ENCODE measurements at regions not wholly inside any gene's neighbourhood (a gene's known extent, or its start where the extent isn't known, plus 50 kb on each side); places are given as distances from the start of the nearest gene placed in this dataset.

DNA sequence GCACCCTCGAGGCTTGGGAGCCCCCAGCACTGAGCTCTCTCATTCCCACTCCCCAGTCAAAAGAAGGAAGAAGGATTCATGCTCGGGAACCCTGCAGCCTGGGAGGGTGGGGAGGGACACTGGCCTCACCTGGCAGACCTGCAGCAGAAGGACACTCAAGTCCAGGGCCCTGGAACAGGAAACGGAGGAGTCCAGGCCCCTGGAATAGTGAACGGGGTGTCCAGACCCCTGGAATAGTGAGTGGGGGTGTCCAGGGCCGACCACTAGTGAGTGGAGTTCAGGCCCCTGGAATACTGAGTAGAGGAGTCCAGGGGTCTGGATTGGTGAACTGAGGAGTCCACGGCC lies 292.5 kb downstream of the NDUFA10 start:
- Mint-ChIP-seq H3K4me1 (no peaks in the 10 kb centered on the region), H3K4me3 (no peak overlapping the region)
- WGBS (ENCODE audit: insufficient coverage), result 94% methylated on average over 5 of the region's 6 CpGs

DNA sequence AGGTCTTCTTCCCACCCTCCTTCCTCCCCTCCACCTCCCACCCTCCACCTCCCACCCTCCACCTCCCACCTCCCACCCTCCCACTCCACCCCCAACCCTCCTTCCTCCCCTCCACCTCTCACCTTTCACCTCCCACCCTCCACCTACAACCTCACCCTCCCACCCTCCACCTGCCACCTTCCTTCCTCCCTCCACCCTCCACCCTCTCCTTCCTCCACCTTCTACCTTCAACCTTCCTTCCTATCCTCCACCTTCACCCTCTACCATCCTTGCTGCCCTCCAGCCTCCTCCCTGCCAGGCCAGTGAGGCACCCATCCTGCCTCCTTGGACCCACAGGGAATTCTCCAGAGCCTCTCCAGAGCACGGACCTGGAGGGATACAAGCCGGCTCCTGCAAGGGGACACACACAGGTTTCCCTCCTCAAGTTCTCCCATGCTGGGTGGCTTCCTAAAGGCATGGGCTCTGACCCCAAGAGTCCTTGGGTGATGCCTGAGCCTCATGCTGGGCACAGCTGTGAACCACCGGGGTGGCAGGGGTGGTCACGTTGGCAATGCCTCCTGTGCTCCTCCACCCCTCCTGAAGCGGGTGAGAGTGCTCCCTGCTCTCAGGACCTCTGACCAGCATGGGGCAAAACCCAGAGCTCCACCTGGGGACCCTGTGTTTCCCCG lies 293.0 kb downstream of the NDUFA10 start:
- intact Hi-C loops (cut with micrococcal nuclease), result no loop called here
- peaks cover 17 to 26% (median 18%) of the 10 kb centered on the region in 7 donors for H3K9me3 Mint-ChIP-seq
- no peaks in the 10 kb centered on the region for H3K4me1 Mint-ChIP-seq
- H3K27me3 Mint-ChIP-seq (ENCODE audit: low read depth in 3 of 3), result peaks cover 2 to 6% (median 5%) of the 10 kb centered on the region in 3 donors
- Histone ChIP-seq H3K9me3 (replicated peaks in 1 of 2; ENCODE audit: control insufficient read depth in 1 of 2, insufficient read depth in 1 of 2, low read length in 2 of 2) (peaks cover 13 to 27% of the 10 kb centered on the region in 2 donors), H4K20me1 (ENCODE audit: insufficient read depth, low read length) (no peaks in the 10 kb centered on the region), H3K27me3 (ENCODE audit: control insufficient read depth in 2 of 2, insufficient read depth in 2 of 2, low read length in 2 of 2) (no peaks in the 10 kb centered on the region), H3K4me2 (replicated peaks; ENCODE audit: extremely low read depth, low read length, poor library complexity, severe bottlenecking) (no peak overlapping the region), H3K79me2 (ENCODE audit: insufficient read depth, low read length) (no peaks in the 10 kb centered on the region), H3K27ac (ENCODE audit: low read depth in 1 of 2, low read length in 2 of 2) (no peak overlapping the region), H3K36me3 (replicated peaks in 1 of 2; ENCODE audit: control insufficient read depth in 1 of 2, insufficient read depth in 2 of 2, low read length in 2 of 2) (no peaks in the 10 kb centered on the region), H3K4me3 (replicated peaks in 1 of 3; ENCODE audit: low read depth in 2 of 3, low read length in 3 of 3) (no peak overlapping the region), H2AFZ (ENCODE audit: insufficient read depth, low read depth, low read length, poor library complexity, severe bottlenecking) (no peak overlapping the region), H3K9ac (ENCODE audit: insufficient read depth, low read length, poor library complexity, severe bottlenecking) (no peak overlapping the region), H3K4me1 (ENCODE audit: control insufficient read depth in 1 of 2, insufficient read depth in 2 of 2, low read length in 2 of 2) (no peaks in the 10 kb centered on the region)
- peaks cover 0 to 4% of the 10 kb centered on the region in 2 donors for H3K36me3 Mint-ChIP-seq
- H3K4me3 Mint-ChIP-seq, result no peak overlapping the region
- no peak for DNase-seq
- WGBS (ENCODE audit: insufficient coverage), result 98% methylated on average over 5 of the region's 6 CpGs
- H3K27ac Mint-ChIP-seq, result no peak overlapping the region
- TF ChIP-seq CTCF (IDR thresholded peaks at IDR 0.05), result no peak

More for the DNA sequence above, 292.5 kb downstream of the NDUFA10 start:
- no peak overlapping the region for H3K9ac ChIP-seq (ENCODE audit: insufficient read depth, low read length, poor library complexity, severe bottlenecking)
- no peak overlapping the region for H3K4me3 ChIP-seq (replicated peaks in 1 of 3; ENCODE audit: low read depth in 2 of 3, low read length in 3 of 3)
- Mint-ChIP-seq H3K27me3 (ENCODE audit: low read depth in 3 of 3) (peaks cover 2 to 6% (median 5%) of the 10 kb centered on the region in 3 donors), H3K9me3 (peaks cover 17 to 26% (median 18%) of the 10 kb centered on the region in 7 donors), H3K27ac (peak overlapping the region in 1 of 7 donors; percentile 69), H3K36me3 (peaks cover 0 to 4% of the 10 kb centered on the region in 2 donors)
- no peaks in the 10 kb centered on the region for H3K36me3 ChIP-seq (replicated peaks in 1 of 2; ENCODE audit: control insufficient read depth in 1 of 2, insufficient read depth in 2 of 2, low read length in 2 of 2)
- no peak overlapping the region for H3K4me2 ChIP-seq (replicated peaks; ENCODE audit: extremely low read depth, low read length, poor library complexity, severe bottlenecking)
- no peaks in the 10 kb centered on the region for H3K27me3 ChIP-seq (ENCODE audit: control insufficient read depth in 2 of 2, insufficient read depth in 2 of 2, low read length in 2 of 2)
- no peaks in the 10 kb centered on the region for H4K20me1 ChIP-seq (ENCODE audit: insufficient read depth, low read length)
- DNase-seq, result no peak
- no peak overlapping the region for H3K27ac ChIP-seq (ENCODE audit: low read depth in 1 of 2, low read length in 2 of 2)
- no peak overlapping the region for H2AFZ ChIP-seq (ENCODE audit: insufficient read depth, low read depth, low read length, poor library complexity, severe bottlenecking)
- intact Hi-C loops (cut with micrococcal nuclease), result no loop called here
- no peaks in the 10 kb centered on the region for H3K79me2 ChIP-seq (ENCODE audit: insufficient read depth, low read length)
- peaks cover 13 to 27% of the 10 kb centered on the region in 2 donors for H3K9me3 ChIP-seq (replicated peaks in 1 of 2; ENCODE audit: control insufficient read depth in 1 of 2, insufficient read depth in 1 of 2, low read length in 2 of 2)
- TF ChIP-seq CTCF (IDR thresholded peaks at IDR 0.05), result no peak
- no peaks in the 10 kb centered on the region for H3K4me1 ChIP-seq (ENCODE audit: control insufficient read depth in 1 of 2, insufficient read depth in 2 of 2, low read length in 2 of 2)
